GM12878 (cell line): ENCODE measurements at regions not wholly inside any gene's neighbourhood (a gene's known extent, or its start where the extent isn't known, plus 50 kb on each side); places are given as distances from the start of the nearest gene placed in this dataset.
"Not testable (repeated sequence)": the region's sequence is repeated elsewhere in the genome, so short reads cannot be mapped to it uniquely, and the experiment has no call there.

Source experiments
- ATAC-seq: fragments of 200-7000 bp; cut with Tn5 transposase; 3 replicates; pipeline ENCODE4 v1.9.1; 2020; ENCODE audit warnings: mild to moderate bottlenecking, moderate library complexity
- BruUV-seq: library from RNA; stranded (reverse); fragments of 400-500 nt; replicated peaks from 2 replicates; lab custom pipeline; 2021; lab: Mats Ljungman, UMichigan
- CTCF ChIA-PET: fragments of 300-600 bp; sonication (Branson Sonifier 250); formaldehyde crosslinking; extraction: SDS; loops from one replicate; lab custom pipeline; 2021; ENCODE audit warnings: inconsistent platforms; lab: Yijun Ruan, JAX
- POLR2A ChIA-PET: fragments of 350-600 bp; formaldehyde crosslinking; extraction: SDS; loops from one replicate; lab custom pipeline; 2021; ENCODE audit warnings: inconsistent platforms; lab: Charles Lee
- RAD21 ChIA-PET: fragments of 300-600 bp; sonication (Branson Sonifier 250); formaldehyde crosslinking; loops from one replicate; lab custom pipeline; 2023; ENCODE audit warnings: antibody characterized with exemption; ENCODE audit not compliant: unreplicated experiment; lab: Charles Lee
- SMC1A ChIA-PET: fragments of 300-600 bp; sonication (Branson Sonifier 250); formaldehyde crosslinking; loops from one replicate; lab custom pipeline; 2023; ENCODE audit not compliant: unreplicated experiment, uncharacterized antibody; lab: Charles Lee
- DNase-seq: peaks from one replicate; pipeline ENCODE4 v3.0.0-alpha.2; 2011; ENCODE audit warnings: low read depth, low spot score
- FAIRE-seq: peaks from 3 replicates; lab custom pipeline; 2011; peaks lifted over from hg19 to GRCh38; lab: Jason Lieb, UNC
- H2AFZ ChIP-seq: 2 replicates; pipeline ENCODE4 v1.6.0; 2011; ENCODE audit warnings: low read depth, low read length, control low read depth; ENCODE audit not compliant: control insufficient read depth
- H3K27ac ChIP-seq: 2 replicates; pipeline ENCODE4 v1.5.1; 2011; ENCODE audit warnings: control low read depth; ENCODE audit not compliant: control insufficient read depth, insufficient read depth
- H3K27me3 ChIP-seq, 2 experiments: replicated peaks in 1 of 2; 2 replicates each; pipeline versions ENCODE4 v1.6.0 to v1.6.1; 2011; ENCODE audit warnings: low read length in 1 of 2; ENCODE audit not compliant: control insufficient read depth in 2 of 2, insufficient read depth in 2 of 2
- H3K36me3 ChIP-seq, 2 experiments: 2 replicates each; pipeline ENCODE4 v1.5.1; 2011; ENCODE audit warnings: low read length in 1 of 2; ENCODE audit not compliant: control insufficient read depth in 2 of 2, insufficient read depth in 2 of 2
- H3K4me1 ChIP-seq: 2 replicates; pipeline ENCODE4 v1.6.1; 2011; ENCODE audit warnings: mild to moderate bottlenecking, low read length, moderate library complexity, mixed read lengths; ENCODE audit not compliant: control insufficient read depth, insufficient read depth
- H3K4me2 ChIP-seq: 2 replicates; pipeline ENCODE4 v1.6.0; 2011; ENCODE audit warnings: control low read depth; ENCODE audit not compliant: control insufficient read depth, insufficient read depth
- H3K4me3 ChIP-seq: fragments of 200-600 bp; sonication (generic); 2 replicates; pipeline ENCODE4 v1.5.1; 2016
- H3K79me2 ChIP-seq: 2 replicates; pipeline ENCODE4 v1.6.0; 2011; ENCODE audit warnings: low read length; ENCODE audit not compliant: control insufficient read depth, insufficient read depth
- H3K9ac ChIP-seq: 2 replicates; pipeline ENCODE4 v1.8.0; 2011; ENCODE audit warnings: low read length, control low read depth, mixed read lengths; ENCODE audit not compliant: control insufficient read depth, insufficient read depth
- H3K9me3 ChIP-seq: replicated peaks from 3 replicates; pipeline ENCODE4 v1.5.1; 2011; ENCODE audit warnings: mild to moderate bottlenecking, low read length; ENCODE audit not compliant: control insufficient read depth, insufficient read depth
- H4K20me1 ChIP-seq: 2 replicates; pipeline ENCODE4 v1.6.0; 2011; ENCODE audit not compliant: control insufficient read depth, insufficient read depth
- DPF2 ChIP-seq: fragments of 450-650 bp; IDR thresholded peaks from 2 replicates; pipeline ENCODE4 v1.6.1; 2017; ENCODE audit warnings: mild to moderate bottlenecking
- GATAD2B ChIP-seq: fragments of 450-650 bp; conservative IDR thresholded peaks from 2 replicates; pipeline ENCODE4 v1.6.1; 2017; ENCODE audit warnings: low read depth, mild to moderate bottlenecking, moderate library complexity
- IKZF1 ChIP-seq: fragments of 450-650 bp; conservative IDR thresholded peaks from 2 replicates; pipeline ENCODE4 v1.6.1; 2017; ENCODE audit warnings: antibody characterized with exemption, mild to moderate bottlenecking
- SUPT20H ChIP-seq: IDR thresholded peaks from 2 replicates; pipeline ENCODE4 v1.6.1; 2011; ENCODE audit warnings: low read depth, mild to moderate bottlenecking, low read length, moderate library complexity, borderline replicate concordance; ENCODE audit not compliant: control insufficient read depth
- WGBS: methylation state at CpG from one replicate; pipeline ENCODE4 v1.1.6; 2016; ENCODE audit warnings: low lambda C conversion rate; ENCODE audit not compliant: insufficient replicate concordance, insufficient coverage; ENCODE audit errors: missing lambda C conversion rate; 5-methylcytosine and 5-hydroxymethylcytosine counted together
- in situ Hi-C: fragments of 300-500 bp; cut with MboI; formaldehyde crosslinking; loops from 9 replicates; pipeline ENCODE4 v1.14.3; 2018; ENCODE audit warnings: mixed read lengths
- intact Hi-C: fragments of 100-400 bp; cut with micrococcal nuclease; formaldehyde crosslinking; loops from one replicate; pipeline ENCODE4 v1.14.2; 2022; ENCODE audit not compliant: unreplicated experiment
- TF ChIP-seq, protein P1 (sequence below): fragments of 450-650 bp; IDR thresholded peaks from 2 replicates; pipeline ENCODE4 v1.6.1; 2018; ENCODE audit warnings: mild to moderate bottlenecking, low read depth, moderate library complexity; ENCODE audit not compliant: partially characterized antibody
- TF ChIP-seq, protein P2 (sequence below): fragments of 450-650 bp; IDR thresholded peaks from 2 replicates; pipeline ENCODE4 v1.6.1; 2017; ENCODE audit warnings: mild to moderate bottlenecking, moderate library complexity
- TF ChIP-seq, protein P3 (sequence below): fragments of 450-650 bp; IDR thresholded peaks from 2 replicates; pipeline ENCODE4 v1.6.1; 2017; ENCODE audit warnings: low read depth, mild to moderate bottlenecking, moderate library complexity

DNA sequence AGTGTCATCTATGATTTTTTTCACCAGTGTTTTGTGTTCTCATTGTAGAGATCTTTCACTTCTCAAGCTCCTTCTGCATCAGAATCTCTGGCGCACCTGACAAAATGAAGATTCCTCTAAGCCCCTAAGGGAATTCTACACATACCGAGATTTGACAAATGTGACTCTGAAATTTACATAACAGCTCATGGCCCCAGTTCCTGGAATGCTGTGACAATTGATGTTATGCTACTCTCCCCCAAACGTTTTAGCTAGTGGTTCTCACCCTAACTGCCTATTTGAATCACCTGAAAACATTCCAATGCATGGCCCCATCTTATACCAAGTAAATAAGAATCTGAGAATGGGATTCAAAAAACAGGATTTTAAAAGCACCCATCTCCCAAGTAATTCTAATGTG lies 162.1 kb upstream of the FKBP1C start (continued):
- TF ChIP-seq, protein P1, sequence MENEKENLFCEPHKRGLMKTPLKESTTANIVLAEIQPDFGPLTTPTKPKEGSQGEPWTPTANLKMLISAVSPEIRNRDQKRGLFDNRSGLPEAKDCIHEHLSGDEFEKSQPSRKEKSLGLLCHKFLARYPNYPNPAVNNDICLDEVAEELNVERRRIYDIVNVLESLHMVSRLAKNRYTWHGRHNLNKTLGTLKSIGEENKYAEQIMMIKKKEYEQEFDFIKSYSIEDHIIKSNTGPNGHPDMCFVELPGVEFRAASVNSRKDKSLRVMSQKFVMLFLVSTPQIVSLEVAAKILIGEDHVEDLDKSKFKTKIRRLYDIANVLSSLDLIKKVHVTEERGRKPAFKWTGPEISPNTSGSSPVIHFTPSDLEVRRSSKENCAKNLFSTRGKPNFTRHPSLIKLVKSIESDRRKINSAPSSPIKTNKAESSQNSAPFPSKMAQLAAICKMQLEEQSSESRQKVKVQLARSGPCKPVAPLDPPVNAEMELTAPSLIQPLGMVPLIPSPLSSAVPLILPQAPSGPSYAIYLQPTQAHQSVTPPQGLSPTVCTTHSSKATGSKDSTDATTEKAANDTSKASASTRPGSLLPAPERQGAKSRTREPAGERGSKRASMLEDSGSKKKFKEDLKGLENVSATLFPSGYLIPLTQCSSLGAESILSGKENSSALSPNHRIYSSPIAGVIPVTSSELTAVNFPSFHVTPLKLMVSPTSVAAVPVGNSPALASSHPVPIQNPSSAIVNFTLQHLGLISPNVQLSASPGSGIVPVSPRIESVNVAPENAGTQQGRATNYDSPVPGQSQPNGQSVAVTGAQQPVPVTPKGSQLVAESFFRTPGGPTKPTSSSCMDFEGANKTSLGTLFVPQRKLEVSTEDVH: no peak
- TF ChIP-seq DPF2: no peak
- no peak for TF ChIP-seq GATAD2B
- TF ChIP-seq, protein P2, sequence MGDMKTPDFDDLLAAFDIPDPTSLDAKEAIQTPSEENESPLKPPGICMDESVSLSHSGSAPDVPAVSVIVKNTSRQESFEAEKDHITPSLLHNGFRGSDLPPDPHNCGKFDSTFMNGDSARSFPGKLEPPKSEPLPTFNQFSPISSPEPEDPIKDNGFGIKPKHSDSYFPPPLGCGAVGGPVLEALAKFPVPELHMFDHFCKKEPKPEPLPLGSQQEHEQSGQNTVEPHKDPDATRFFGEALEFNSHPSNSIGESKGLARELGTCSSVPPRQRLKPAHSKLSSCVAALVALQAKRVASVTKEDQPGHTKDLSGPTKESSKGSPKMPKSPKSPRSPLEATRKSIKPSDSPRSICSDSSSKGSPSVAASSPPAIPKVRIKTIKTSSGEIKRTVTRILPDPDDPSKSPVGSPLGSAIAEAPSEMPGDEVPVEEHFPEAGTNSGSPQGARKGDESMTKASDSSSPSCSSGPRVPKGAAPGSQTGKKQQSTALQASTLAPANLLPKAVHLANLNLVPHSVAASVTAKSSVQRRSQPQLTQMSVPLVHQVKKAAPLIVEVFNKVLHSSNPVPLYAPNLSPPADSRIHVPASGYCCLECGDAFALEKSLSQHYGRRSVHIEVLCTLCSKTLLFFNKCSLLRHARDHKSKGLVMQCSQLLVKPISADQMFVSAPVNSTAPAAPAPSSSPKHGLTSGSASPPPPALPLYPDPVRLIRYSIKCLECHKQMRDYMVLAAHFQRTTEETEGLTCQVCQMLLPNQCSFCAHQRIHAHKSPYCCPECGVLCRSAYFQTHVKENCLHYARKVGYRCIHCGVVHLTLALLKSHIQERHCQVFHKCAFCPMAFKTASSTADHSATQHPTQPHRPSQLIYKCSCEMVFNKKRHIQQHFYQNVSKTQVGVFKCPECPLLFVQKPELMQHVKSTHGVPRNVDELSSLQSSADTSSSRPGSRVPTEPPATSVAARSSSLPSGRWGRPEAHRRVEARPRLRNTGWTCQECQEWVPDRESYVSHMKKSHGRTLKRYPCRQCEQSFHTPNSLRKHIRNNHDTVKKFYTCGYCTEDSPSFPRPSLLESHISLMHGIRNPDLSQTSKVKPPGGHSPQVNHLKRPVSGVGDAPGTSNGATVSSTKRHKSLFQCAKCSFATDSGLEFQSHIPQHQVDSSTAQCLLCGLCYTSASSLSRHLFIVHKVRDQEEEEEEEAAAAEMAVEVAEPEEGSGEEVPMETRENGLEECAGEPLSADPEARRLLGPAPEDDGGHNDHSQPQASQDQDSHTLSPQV: no peak
- no peak for TF ChIP-seq IKZF1
- TF ChIP-seq, protein P3, sequence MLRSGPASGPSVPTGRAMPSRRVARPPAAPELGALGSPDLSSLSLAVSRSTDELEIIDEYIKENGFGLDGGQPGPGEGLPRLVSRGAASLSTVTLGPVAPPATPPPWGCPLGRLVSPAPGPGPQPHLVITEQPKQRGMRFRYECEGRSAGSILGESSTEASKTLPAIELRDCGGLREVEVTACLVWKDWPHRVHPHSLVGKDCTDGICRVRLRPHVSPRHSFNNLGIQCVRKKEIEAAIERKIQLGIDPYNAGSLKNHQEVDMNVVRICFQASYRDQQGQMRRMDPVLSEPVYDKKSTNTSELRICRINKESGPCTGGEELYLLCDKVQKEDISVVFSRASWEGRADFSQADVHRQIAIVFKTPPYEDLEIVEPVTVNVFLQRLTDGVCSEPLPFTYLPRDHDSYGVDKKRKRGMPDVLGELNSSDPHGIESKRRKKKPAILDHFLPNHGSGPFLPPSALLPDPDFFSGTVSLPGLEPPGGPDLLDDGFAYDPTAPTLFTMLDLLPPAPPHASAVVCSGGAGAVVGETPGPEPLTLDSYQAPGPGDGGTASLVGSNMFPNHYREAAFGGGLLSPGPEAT: no peak
- TF ChIP-seq SUPT20H: no peak

DNA sequence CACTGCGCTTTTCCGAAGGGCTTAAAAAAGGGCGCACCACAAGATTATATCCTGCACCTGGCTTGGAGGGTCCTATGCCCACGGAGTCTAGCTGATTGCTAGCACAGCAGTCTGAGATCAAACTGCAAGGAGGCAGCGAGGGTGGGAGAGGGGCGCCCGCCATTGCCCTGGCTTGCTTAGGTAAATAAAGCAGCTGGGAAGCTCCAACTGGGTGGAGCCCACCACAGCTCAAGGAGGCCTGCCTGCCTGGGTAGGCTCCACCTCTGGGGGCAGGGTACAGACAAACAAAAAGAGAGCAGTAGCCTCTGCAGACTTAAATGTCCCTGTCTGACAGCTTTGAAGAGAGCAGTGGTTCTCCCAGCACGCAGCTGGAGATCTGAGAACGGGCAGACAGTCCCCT lies 158.1 kb upstream of the FKBP1C start:
- H3K27ac ChIP-seq, H3K9me3 ChIP-seq, H3K79me2 ChIP-seq, ATAC-seq, RAD21 ChIA-PET, H3K4me1 ChIP-seq, H3K27me3 ChIP-seq, SMC1A ChIA-PET, H2AFZ ChIP-seq, FAIRE-seq, POLR2A ChIA-PET, DNase-seq, H4K20me1 ChIP-seq, intact Hi-C loops, H3K36me3 ChIP-seq, H3K9ac ChIP-seq, BruUV-seq, H3K4me3 ChIP-seq, in situ Hi-C loops, H3K4me2 ChIP-seq: not testable (repeated sequence)
- WGBS: 54% methylated on average over 7 of the region's 9 CpGs
- CTCF ChIA-PET: interaction anchor here (0.8 kb wide), 1 partner anchor 236 kb away, joined by 4 read pairs; no protein-coding TSS in a partner anchor
